ENCODE measurements at regions not wholly inside any gene's neighbourhood (a gene's known extent, or its start where the extent isn't known, plus 50 kb on each side); places are given as distances from the start of the nearest gene placed in this dataset.
A peak's percentile ranks its signal among the peaks of the same experiment; 100 is the strongest.

DNA sequence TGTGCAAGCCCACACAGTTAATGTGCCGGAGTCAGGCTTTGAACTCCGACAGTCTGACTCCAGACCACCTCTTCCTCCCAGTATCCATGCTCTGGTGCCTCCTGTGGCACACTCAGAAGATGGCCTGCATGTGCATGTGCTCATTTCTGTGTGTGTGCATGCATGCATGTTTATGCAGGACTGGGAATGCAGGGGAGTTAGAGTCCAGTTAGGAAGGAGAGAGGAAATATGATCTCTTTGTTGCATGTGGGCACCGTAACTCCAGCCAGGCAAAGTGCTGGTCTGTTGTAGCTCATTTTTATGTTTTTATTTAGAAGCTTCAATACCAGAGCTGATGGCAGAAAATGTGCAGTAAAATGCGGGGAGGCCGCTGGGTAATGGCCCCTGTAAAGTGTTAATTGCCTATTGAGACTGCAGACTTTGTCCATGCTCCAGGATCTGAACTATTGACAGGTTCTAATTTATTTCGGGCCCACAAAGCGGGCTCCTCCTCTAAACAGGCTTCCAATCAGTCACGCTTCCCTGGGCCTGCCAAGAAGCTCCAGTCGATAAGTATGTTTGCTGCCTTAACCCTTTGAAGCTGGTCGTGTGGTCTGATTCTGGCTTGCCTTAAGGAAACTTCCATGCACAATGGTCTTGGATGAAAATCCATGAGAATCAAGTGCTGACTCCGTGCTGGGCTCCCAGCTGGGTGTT is 248.3 kb downstream of the DHX35 start:
- no peak overlapping the region for H2BK120ac ChIP-seq (ENCODE audit: low read depth, low read length)
- H4K91ac ChIP-seq (ENCODE audit: low read depth, low read length, poor library complexity): no peak overlapping the region
- H4K8ac ChIP-seq (ENCODE audit: low read depth, low read length): no peak overlapping the region
- no peaks in the 10 kb centered on the region for H3K79me1 ChIP-seq (ENCODE audit: low read depth, low read length)
- no peak overlapping the region for H3K9ac ChIP-seq (ENCODE audit: low read depth, low read length, poor library complexity)
- no peak overlapping the region for H3K18ac ChIP-seq (ENCODE audit: low read length)
- H3K4ac ChIP-seq (ENCODE audit: low read length): no peak overlapping the region
- peaks cover 0 to 2% of the 10 kb centered on the region in 2 donors for H3K4me1 ChIP-seq (ENCODE audit: control insufficient read depth in 2 of 2, insufficient read depth in 1 of 2, low read depth in 1 of 2, low read length in 2 of 2)
- no peak overlapping the region for H3K27ac ChIP-seq (replicated peaks; ENCODE audit: low read length)
- no peak overlapping the region for H2BK15ac ChIP-seq (ENCODE audit: low read length)
- H3K27me3 ChIP-seq (ENCODE audit: control insufficient read depth in 3 of 3, insufficient read depth in 3 of 3, low read depth in 1 of 3, low read length in 3 of 3): no peaks in the 10 kb centered on the region
- WGBS, 2 donors (ENCODE audit: extremely low coverage in 2 of 2, insufficient read length in 2 of 2, insufficient replicate concordance in 1 of 2): no CpG with 5 or more reads among the region's 11 CpGs
- no peak overlapping the region for H3K4me3 ChIP-seq (ENCODE audit: low read length in 2 of 2)
- no peak overlapping the region for H2BK12ac ChIP-seq (ENCODE audit: low read length)
- H3K14ac ChIP-seq (ENCODE audit: low read length): no peak overlapping the region
- no peak for DNase-seq (ENCODE audit: low spot score)
- no peak overlapping the region for H3K23ac ChIP-seq (ENCODE audit: low read depth, low read length, poor library complexity)
- H3K4me2 ChIP-seq (ENCODE audit: insufficient read depth, low read length, poor library complexity, severe bottlenecking): no peak overlapping the region
- no peak overlapping the region for H2BK5ac ChIP-seq (ENCODE audit: low read length)
- no peak overlapping the region for H2AK5ac ChIP-seq (ENCODE audit: low read depth, low read length)
- no peaks in the 10 kb centered on the region for H3K9me3 ChIP-seq (replicated peaks in 1 of 2; ENCODE audit: control insufficient read depth in 2 of 2, insufficient read depth in 1 of 2, low read depth in 1 of 2, low read length in 2 of 2)
- no peak overlapping the region for H2AFZ ChIP-seq (ENCODE audit: low read length)
- no peaks in the 10 kb centered on the region for H3K36me3 ChIP-seq (replicated peaks in 1 of 2; ENCODE audit: control insufficient read depth in 2 of 2, insufficient read depth in 2 of 2, low read length in 2 of 2)

DNA sequence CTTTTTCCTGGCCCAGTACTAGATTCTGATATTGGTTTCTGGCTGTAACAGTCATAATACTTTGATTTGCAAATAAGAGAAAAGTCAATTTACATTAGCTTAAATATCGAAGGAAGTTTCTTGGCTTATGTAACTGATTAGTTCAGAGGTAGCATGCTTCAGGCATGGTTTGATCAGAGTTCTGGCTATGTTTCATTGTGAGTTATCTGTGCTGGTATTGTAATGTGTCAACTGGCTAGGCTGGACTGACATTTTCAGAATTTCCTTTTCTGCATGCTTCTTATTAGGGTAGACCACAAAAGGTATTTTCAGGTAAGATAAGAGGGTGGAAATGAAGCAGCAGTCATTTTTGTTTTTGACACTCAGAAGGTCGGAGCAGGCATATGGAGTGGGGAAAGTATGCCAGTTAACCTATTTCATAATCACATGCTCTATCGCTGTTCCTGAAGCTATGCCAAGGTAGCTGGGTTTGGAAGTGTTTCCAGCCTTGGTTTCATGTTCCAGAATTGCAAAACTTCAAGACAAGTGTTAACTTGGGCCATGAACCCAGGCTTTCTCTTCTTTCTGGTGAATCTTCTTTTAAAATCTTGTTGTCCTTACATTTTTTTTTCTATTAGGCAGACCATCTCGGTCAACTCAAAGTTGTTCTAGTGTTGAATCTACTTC is 244.9 kb downstream of the DHX35 start:
- Histone ChIP-seq H3K27ac (replicated peaks; ENCODE audit: low read length) (no peak overlapping the region), H3K79me1 (ENCODE audit: low read depth, low read length) (no peaks in the 10 kb centered on the region)
- no CpG with 5 or more reads among the region's 4 CpGs for WGBS, 2 donors (ENCODE audit: extremely low coverage in 2 of 2, insufficient read length in 2 of 2, insufficient replicate concordance in 1 of 2)

DNA sequence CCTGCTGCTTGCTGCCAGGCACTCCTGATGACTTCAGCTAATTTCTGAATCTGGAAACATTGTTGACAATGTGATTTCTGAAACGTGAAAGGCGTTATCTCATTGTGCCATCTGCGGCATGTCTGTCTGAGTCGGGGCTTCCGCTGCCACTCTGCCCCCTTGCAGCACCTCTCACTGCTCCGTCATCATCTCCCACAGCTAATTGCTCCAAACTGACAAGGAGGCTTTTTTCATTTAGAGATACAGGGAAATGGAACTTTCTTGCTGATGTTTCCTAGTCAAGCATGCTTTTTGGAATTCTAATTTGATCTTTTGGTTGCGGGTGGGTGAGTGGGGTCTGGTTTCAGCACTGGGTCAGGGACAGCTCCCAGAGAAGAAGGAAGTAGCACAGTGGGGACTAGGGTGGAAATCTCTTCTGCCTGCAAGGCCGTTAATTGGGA is 233.5 kb downstream of the DHX35 start:
- no peak overlapping the region for H4K91ac ChIP-seq (ENCODE audit: low read depth, low read length, poor library complexity)
- peak; percentile 15 for DNase-seq (ENCODE audit: low spot score)
- no CpG with 5 or more reads among the region's 8 CpGs for WGBS, 2 donors (ENCODE audit: extremely low coverage in 2 of 2, insufficient read length in 2 of 2, insufficient replicate concordance in 1 of 2)

More for the DNA sequence above, 244.9 kb downstream of the DHX35 start:
- no peak overlapping the region for H3K4me3 ChIP-seq (ENCODE audit: low read length in 2 of 2)
- no peak overlapping the region for H2BK5ac ChIP-seq (ENCODE audit: low read length)
- no peak for DNase-seq (ENCODE audit: low spot score)
- H3K36me3 ChIP-seq (replicated peaks in 1 of 2; ENCODE audit: control insufficient read depth in 2 of 2, insufficient read depth in 2 of 2, low read length in 2 of 2): no peaks in the 10 kb centered on the region
- no peak overlapping the region for H3K4ac ChIP-seq (ENCODE audit: low read length)
- no peak overlapping the region for H3K14ac ChIP-seq (ENCODE audit: low read length)
- no peak overlapping the region for H2BK12ac ChIP-seq (ENCODE audit: low read length)
- no peak overlapping the region for H3K9ac ChIP-seq (ENCODE audit: low read depth, low read length, poor library complexity)
- no peak overlapping the region for H2AK5ac ChIP-seq (ENCODE audit: low read depth, low read length)
- H3K23ac ChIP-seq (ENCODE audit: low read depth, low read length, poor library complexity): no peak overlapping the region
- no peak overlapping the region for H3K4me2 ChIP-seq (ENCODE audit: insufficient read depth, low read length, poor library complexity, severe bottlenecking)
- no peak overlapping the region for H4K91ac ChIP-seq (ENCODE audit: low read depth, low read length, poor library complexity)
- no peak overlapping the region for H2BK15ac ChIP-seq (ENCODE audit: low read length)
- no peak overlapping the region for H4K8ac ChIP-seq (ENCODE audit: low read depth, low read length)
- no peak overlapping the region for H2AFZ ChIP-seq (ENCODE audit: low read length)
- peaks cover 0 to 2% of the 10 kb centered on the region in 2 donors for H3K4me1 ChIP-seq (ENCODE audit: control insufficient read depth in 2 of 2, insufficient read depth in 1 of 2, low read depth in 1 of 2, low read length in 2 of 2)
- H3K9me3 ChIP-seq (replicated peaks in 1 of 2; ENCODE audit: control insufficient read depth in 2 of 2, insufficient read depth in 1 of 2, low read depth in 1 of 2, low read length in 2 of 2): no peaks in the 10 kb centered on the region
- no peak overlapping the region for H2BK120ac ChIP-seq (ENCODE audit: low read depth, low read length)
- H3K18ac ChIP-seq (ENCODE audit: low read length): no peak overlapping the region
- H3K27me3 ChIP-seq (ENCODE audit: control insufficient read depth in 3 of 3, insufficient read depth in 3 of 3, low read depth in 1 of 3, low read length in 3 of 3): no peaks in the 10 kb centered on the region

DNA sequence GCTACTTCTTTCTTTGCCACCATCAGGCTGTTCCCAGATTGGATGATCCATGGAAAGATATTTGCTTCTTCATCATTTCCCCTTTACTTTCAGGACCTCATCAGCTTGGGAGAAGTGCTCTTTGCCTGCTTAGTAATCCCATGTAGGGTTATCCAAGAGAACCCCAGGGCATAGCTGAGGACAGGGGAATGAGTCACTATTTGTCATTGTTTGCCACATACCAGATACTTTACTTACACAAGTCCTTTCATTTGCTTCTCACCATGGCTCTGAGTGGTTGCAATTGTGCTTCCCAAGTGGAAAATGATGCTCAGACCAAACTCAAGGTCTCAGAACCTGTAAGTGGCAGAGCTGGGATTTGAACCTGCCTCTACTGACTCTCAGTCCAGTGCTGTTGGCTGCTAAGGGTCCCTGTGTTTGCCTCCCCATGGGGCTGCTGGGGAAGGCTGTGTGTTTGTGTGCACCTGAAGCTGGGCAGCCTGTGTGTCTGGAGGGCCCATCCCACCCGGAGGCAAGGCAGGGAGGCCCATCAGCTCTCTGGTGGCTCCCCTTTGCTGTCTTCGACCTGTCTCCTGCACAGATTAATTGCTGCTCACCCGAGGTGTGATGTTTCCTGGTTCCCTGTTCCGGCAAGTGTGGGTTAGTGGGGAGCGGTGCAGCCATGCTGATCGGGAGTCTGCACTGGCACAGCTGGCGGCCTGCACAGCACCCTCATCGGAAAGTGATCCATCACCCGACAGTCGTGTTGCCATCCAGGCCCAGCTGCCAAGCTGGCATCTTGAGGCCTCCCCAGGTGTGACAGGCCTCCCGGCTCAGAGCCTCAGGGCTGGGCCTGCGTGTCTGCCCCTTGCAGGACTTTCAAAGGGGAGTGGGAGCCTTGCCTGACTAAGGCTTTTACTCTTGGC is 228.8 kb downstream of the DHX35 start:
- Histone ChIP-seq H3K4me1 (ENCODE audit: control insufficient read depth in 2 of 2, insufficient read depth in 1 of 2, low read depth in 1 of 2, low read length in 2 of 2) (no peaks in the 10 kb centered on the region), H3K18ac (ENCODE audit: low read length) (peak overlapping the region; percentile 42), H3K27me3 (ENCODE audit: control insufficient read depth in 3 of 3, insufficient read depth in 3 of 3, low read depth in 1 of 3, low read length in 3 of 3) (no peaks in the 10 kb centered on the region), H3K79me1 (ENCODE audit: low read depth, low read length) (no peaks in the 10 kb centered on the region), H3K14ac (ENCODE audit: low read length) (no peak overlapping the region), H3K4me2 (ENCODE audit: insufficient read depth, low read length, poor library complexity, severe bottlenecking) (no peak overlapping the region), H2BK5ac (ENCODE audit: low read length) (no peak overlapping the region), H3K36me3 (replicated peaks in 1 of 2; ENCODE audit: control insufficient read depth in 2 of 2, insufficient read depth in 2 of 2, low read length in 2 of 2) (no peaks in the 10 kb centered on the region), H3K4ac (ENCODE audit: low read length) (no peak overlapping the region), H2BK120ac (ENCODE audit: low read depth, low read length) (no peak overlapping the region), H2AK5ac (ENCODE audit: low read depth, low read length) (no peak overlapping the region), H3K9me3 (replicated peaks in 1 of 2; ENCODE audit: control insufficient read depth in 2 of 2, insufficient read depth in 1 of 2, low read depth in 1 of 2, low read length in 2 of 2) (no peaks in the 10 kb centered on the region), H2BK15ac (ENCODE audit: low read length) (no peak overlapping the region), H2BK12ac (ENCODE audit: low read length) (no peak overlapping the region), H4K8ac (ENCODE audit: low read depth, low read length) (no peak overlapping the region), H3K27ac (replicated peaks; ENCODE audit: low read length) (no peak overlapping the region), H3K4me3 (ENCODE audit: low read length in 2 of 2) (no peak overlapping the region), H4K91ac (ENCODE audit: low read depth, low read length, poor library complexity) (no peak overlapping the region), H2AFZ (ENCODE audit: low read length) (no peak overlapping the region), H3K9ac (ENCODE audit: low read depth, low read length, poor library complexity) (no peak overlapping the region), H3K23ac (ENCODE audit: low read depth, low read length, poor library complexity) (no peak overlapping the region)
- WGBS, 2 donors (ENCODE audit: extremely low coverage in 2 of 2, insufficient read length in 2 of 2, insufficient replicate concordance in 1 of 2): no CpG with 5 or more reads among the region's 12 CpGs
- DNase-seq (ENCODE audit: low spot score): no peak

More for the DNA sequence above, 233.5 kb downstream of the DHX35 start:
- no peak overlapping the region for H3K4me3 ChIP-seq (ENCODE audit: low read length in 2 of 2)
- no peak overlapping the region for H2BK15ac ChIP-seq (ENCODE audit: low read length)
- H2BK120ac ChIP-seq (ENCODE audit: low read depth, low read length): no peak overlapping the region
- no peaks in the 10 kb centered on the region for H3K4me1 ChIP-seq (ENCODE audit: control insufficient read depth in 2 of 2, insufficient read depth in 1 of 2, low read depth in 1 of 2, low read length in 2 of 2)
- no peak overlapping the region for H3K23ac ChIP-seq (ENCODE audit: low read depth, low read length, poor library complexity)
- no peaks in the 10 kb centered on the region for H3K9me3 ChIP-seq (replicated peaks in 1 of 2; ENCODE audit: control insufficient read depth in 2 of 2, insufficient read depth in 1 of 2, low read depth in 1 of 2, low read length in 2 of 2)
- H3K14ac ChIP-seq (ENCODE audit: low read length): no peak overlapping the region
- H3K9ac ChIP-seq (ENCODE audit: low read depth, low read length, poor library complexity): no peak overlapping the region
- no peak overlapping the region for H2BK12ac ChIP-seq (ENCODE audit: low read length)
- H4K8ac ChIP-seq (ENCODE audit: low read depth, low read length): no peak overlapping the region
- H3K79me1 ChIP-seq (ENCODE audit: low read depth, low read length): no peaks in the 10 kb centered on the region
- no peaks in the 10 kb centered on the region for H3K27me3 ChIP-seq (ENCODE audit: control insufficient read depth in 3 of 3, insufficient read depth in 3 of 3, low read depth in 1 of 3, low read length in 3 of 3)
- H3K36me3 ChIP-seq (replicated peaks in 1 of 2; ENCODE audit: control insufficient read depth in 2 of 2, insufficient read depth in 2 of 2, low read length in 2 of 2): no peaks in the 10 kb centered on the region
- no peak overlapping the region for H3K27ac ChIP-seq (replicated peaks; ENCODE audit: low read length)
- no peak overlapping the region for H3K18ac ChIP-seq (ENCODE audit: low read length)
- H2AK5ac ChIP-seq (ENCODE audit: low read depth, low read length): no peak overlapping the region
- H2BK5ac ChIP-seq (ENCODE audit: low read length): no peak overlapping the region
- no peak overlapping the region for H3K4me2 ChIP-seq (ENCODE audit: insufficient read depth, low read length, poor library complexity, severe bottlenecking)
- no peak overlapping the region for H2AFZ ChIP-seq (ENCODE audit: low read length)
- H3K4ac ChIP-seq (ENCODE audit: low read length): no peak overlapping the region

Data from neuronal stem cell (in vitro differentiated cells).